GM21723 (cell line): ENCODE measurements at regions not wholly inside any gene's neighbourhood (a gene's known extent, or its start where the extent isn't known, plus 50 kb on each side); places are given as distances from the start of the nearest gene placed in this dataset.
"Not testable (repeated sequence)": the region's sequence is repeated elsewhere in the genome, so short reads cannot be mapped to it uniquely, and the experiment has no call there.

Experiments
- ATAC-seq: cut with Tn5 transposase; IDR thresholded peaks from one replicate; pipeline ENCODE4 v1.9.1; 2021; ENCODE audit warnings: mild to moderate bottlenecking, moderate library complexity; ENCODE audit not compliant: unreplicated experiment

DNA sequence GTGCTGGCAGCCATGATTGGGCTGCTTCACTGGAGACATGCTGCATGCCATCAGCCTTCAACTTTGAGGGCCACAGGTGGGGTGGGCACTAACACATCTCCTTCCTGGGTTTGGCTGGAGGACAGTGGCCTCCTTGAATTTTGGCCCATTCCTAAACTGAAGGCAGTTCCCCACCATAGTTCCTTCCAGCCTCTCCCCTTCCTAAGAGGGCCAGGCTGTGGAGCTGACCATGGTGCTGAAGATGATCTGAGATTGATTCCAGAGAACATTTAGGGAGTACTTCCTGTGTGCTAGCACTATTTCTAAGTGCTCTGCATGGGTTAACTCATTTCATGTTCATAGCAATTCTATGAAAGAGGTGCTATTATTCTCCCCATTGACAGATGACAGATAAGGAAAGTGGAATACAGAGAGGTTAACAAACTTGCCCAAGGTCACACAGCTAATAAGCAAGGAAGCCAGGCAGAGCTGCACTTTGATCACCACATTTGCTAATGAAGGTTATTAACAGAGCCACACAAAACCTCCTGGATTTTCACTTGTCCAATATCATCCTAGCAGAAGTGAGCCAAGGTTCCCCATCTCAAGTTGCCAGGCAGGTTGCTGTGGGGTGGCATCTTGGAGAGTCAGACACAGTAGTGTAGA is 175.3 kb downstream of the ZIC5 start:
- ATAC-seq, result no peak

DNA sequence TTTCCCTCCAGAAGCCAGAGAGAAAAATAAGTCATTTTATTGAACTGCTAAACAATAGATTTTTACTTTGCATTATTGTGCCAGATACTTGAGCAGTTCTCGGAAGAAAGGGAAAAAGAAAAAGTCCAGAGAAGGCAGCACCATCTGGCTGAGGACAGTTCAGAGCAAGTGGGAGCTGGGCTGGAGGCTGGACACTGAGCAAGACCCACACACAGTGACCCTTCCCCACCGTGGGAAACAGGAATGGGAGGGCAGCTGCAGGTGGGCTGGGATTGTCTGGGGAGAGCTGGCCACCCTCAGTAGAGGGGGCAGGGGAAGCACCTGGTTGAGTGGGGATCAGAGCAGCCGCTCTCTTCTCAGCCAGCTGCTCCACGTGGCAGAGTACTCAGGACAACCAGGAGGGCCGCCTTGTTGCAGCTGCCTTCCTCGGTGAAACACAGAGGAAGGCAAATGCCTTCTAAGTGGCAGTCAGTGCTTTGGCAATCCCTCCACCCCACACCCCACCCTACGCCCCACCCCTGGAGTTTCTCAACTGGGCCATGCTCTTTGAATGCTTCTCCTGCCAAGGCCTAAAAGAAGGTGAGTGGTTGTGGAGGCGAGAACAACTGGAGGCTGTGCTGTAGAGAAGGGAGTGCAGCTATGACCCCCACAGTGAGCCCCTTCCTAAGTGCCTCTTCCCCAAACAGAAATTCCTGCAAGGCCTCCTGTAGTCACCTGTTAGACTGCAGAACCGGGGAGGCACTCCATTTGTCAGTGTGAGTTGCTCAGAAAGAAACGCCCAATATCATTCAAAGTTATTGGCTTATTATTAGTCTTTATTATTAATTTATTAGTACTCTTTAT is 179.3 kb downstream of the ZIC5 start:
- ATAC-seq, result no peak

DNA sequence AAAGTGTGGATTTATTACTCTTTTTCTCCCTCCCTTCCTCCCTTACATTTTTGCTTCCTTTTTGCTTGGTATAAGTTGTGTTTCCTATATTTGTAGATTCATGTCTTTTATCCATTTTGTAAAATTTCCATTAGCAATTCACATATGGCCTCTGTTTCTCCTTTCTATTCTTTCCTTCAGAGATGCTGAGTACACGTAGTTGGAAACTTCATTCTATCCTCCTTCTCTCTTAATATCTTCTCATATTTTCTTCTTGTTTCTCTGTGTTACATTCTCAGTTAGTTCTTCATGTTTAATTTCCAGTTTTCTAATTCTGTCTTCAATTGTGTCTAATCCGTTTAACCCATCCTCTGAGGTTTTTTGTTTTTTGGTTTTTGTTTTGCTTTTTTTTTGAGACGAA is 188.9 kb downstream of the ZIC5 start:
- ATAC-seq, result no peak

GRCh38 chr13:99778500-99778899 is 193.1 kb downstream of the ZIC5 start:
- no peak for ATAC-seq

DNA sequence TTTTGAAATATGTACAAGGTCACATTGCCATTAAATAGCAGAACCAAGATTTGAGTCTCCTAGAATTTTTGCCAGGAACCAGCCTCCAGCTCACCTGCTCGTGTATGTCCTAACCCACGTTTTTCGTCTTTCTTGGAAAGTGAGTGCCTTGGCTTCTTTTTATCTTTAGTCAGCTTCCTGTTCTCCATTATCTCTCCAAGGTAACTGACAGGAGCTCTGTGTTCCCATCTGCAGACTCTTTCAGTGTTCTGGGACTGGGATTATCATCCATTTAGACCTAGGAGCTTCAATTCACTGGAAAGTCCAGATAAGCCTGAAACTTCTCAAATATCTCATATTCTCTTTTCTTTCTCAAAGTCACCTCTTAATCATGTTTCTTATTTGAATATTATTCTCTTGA is 193.7 kb downstream of the ZIC5 start:
- ATAC-seq, result no peak

DNA sequence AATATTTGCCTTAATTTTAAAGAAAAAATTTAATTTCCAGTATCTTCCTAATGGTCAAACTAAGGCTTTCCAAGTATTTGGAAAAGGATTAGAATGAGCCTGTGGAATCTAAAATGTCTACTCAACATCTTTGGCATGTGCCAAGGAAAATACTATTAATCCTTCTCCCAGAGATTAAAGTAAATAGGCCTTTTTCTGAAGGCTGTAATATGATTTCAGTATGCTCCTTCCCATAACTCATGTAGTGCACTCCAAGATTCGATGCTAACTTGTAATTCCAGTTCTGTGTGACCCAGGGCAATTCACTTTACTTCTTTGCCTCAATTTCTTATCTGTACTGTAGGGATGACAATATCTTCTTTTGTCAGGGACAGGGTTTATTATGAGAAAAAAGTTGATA is 196.9 kb downstream of the ZIC5 start:
- no peak for ATAC-seq

DNA sequence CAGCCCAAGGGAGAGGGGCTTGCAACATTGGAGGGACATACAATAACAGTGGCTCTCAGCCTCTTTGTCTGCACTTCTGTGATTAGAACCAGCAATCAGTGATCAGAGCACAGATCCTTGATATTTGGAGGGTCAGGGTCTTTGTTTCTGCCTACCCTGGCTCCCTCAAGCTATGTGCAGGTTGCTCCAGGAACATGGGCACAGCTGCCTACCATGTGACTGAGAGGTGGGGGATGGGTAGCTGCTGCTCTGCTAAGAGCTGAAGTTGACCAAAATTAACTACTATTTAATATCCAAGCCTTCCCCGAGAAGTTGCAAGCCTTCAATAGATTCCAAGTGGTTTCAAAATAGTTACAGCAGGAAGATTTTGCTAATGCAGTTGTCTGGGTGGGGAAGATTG is 202.6 kb downstream of the ZIC5 start:
- no peak for ATAC-seq

DNA sequence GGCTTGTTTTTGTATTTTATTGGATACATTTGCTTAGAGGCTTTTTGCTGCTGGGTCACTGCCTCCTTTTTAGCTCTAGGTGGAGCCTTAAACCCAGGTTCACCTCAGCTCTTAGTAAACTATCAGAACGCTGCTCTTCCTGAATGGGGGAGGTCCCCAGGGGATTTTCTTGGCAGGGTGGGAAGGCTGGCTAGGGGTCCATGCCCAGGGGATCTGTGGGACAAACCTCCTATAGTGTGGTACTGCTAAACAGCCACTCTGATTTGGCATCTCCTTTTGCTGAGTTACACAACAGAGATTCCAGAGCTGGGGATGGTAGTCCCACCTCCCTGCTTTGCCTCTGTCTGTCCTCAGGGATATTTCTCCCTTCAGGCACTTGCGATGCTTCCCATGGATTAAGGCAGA is 204.9 kb downstream of the ZIC5 start:
- ATAC-seq, result no peak

DNA sequence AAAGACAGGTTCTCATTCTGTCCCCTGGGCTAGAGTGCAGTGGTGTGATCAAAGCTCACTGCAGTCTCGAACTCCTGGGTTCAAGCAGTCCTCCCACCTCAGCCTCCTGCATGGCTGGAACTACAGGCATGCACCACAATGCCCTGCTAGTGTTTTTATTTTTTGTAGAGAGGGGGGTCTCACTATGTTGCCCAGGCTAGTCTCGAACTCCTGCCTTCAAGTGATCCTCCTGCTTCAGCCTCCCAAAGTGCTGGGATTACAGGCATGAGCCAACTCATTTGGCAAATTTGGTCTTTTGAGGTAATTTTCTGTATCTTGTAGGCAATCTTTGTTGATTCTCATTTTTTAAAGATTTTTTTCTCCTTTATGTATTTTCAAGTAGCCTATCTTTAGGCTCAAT is 205.7 kb downstream of the ZIC5 start:
- ATAC-seq, result no peak

DNA sequence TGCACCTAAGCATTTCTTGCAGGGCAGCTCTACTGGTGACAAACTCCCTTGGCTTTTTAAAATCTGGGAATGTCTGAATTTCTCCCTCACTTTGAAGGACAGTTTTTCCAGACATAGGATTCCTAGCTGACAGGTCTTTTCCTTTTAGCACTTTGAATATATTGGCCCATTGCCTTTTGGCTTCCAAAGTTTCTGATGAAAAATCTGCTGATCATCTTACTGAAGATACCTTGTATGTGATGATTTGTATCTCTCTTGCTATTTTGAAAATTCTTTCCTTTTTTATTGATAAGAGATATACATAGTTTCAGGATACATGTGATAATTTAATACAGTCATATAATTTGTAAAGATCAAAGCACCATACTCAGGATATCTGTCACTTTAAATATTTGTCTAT is 211.1 kb downstream of the ZIC5 start:
- no peak for ATAC-seq

DNA sequence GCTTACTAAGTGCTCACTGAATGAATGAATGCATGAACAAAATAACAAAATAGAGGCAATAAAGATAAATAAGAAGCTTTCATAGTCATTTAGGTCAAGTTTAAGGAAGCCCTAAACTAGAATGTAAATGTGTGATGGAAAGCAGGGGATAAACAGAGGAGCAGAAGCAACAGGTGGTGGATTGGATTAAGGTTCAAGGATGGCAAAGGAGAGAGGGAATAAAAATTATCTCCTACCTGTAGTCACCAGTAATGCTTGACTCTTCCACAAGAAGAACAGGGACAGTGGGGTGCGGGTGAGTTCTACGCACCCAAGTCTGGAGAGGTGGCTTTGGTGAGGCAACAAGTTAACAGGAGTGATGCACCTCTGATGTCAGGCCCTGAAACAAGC is 212.4 kb downstream of the ZIC5 start:
- ATAC-seq, result no peak

DNA sequence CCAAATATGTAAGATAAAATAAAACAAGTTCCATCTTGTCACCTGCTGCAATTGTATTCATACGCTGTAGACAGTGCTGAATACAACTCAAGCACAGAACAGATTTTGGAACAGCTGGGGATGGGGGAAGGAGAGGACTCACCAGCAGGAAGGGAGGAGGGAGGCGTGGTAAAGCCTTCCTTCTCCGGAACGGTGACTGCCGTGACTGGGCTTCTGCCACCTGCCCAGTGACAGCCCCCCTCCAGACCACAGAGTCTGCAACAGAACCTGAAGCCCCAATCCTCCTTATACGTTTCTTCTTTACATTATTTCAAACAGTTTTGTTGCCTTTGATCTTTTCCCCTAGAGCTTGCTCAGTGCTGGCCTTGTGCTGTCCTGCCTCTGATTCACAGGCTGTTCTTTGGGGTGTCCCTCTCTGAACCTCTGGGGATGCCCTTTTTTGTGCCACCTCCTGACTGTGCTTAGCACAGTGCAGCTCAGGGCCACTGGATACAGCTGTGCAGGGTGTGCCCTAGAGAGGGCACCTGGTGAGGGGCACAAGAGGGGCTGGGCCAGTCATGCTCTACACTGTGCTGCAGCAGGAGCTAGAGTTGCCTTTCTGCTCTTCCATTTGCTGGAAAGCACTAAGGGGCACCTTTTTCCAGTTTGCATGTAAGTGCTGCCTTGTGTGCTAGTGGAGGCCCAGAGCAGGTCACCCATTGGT is 213.0 kb downstream of the ZIC5 start:
- no peak for ATAC-seq

DNA sequence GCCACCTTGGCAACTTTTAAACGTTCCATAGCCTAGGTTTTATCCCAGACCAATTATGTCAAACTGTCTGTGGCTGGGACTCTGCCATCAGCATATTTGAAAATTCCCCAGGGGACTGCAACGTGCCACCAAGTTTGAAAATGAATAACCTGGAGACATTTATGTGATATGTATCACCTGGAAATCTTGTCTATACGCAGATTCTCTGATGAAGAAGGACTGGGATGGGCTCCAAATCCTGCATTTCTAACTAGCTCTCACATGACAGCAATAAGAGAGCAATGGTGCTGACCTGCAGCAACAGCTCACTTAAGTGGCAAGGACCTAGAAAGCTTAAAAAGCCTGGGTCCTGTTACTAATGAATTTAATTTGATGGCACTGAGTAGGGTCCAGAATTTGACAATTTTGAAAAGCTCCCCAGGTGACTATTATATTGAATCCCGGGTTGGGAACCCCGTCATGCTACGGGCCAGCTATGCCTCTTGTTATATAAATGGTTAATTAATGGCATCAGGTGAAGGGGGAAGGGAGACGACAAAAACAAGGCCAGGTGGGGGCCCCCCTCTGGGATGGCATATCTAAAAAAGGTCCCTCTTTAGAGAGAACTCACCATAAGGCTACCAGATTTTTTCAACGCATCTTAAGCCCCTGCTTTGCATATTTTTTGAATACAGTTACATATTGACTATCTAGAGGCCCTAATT is 213.7 kb downstream of the ZIC5 start:
- ATAC-seq, result no peak

- no peak for ATAC-seq
Measured at GRCh38 chr13:99756281-99756680, 215.3 kb downstream of the ZIC5 start.

DNA sequence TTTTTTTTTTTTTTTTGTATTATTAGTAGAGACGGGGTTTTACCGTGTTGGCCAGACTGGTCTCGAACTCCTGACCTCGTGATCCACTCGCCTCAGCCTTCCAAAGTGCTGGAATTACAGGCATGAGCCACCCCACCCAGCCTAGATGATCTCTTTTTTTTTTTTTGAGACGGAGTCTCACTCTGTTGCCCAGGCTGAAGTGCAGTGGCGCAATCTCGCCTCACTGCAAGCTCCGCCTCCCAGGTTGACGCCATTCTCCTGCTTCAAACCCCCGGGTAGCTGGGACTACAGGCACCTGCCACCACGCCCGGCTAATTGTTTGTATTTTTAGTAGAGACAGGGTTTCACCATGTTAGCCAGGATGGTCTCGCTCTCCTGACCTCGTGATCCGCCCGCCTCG is 216.8 kb downstream of the ZIC5 start:
- ATAC-seq, result not testable (repeated sequence)

GRCh38 chr13:99752373-99752772 is 219.2 kb downstream of the ZIC5 start:
- no peak for ATAC-seq

GRCh38 chr13:99751517-99752199 is 219.9 kb downstream of the ZIC5 start:
- no peak for ATAC-seq

GRCh38 chr13:99750951-99751350 is 220.6 kb downstream of the ZIC5 start:
- no peak for ATAC-seq

DNA sequence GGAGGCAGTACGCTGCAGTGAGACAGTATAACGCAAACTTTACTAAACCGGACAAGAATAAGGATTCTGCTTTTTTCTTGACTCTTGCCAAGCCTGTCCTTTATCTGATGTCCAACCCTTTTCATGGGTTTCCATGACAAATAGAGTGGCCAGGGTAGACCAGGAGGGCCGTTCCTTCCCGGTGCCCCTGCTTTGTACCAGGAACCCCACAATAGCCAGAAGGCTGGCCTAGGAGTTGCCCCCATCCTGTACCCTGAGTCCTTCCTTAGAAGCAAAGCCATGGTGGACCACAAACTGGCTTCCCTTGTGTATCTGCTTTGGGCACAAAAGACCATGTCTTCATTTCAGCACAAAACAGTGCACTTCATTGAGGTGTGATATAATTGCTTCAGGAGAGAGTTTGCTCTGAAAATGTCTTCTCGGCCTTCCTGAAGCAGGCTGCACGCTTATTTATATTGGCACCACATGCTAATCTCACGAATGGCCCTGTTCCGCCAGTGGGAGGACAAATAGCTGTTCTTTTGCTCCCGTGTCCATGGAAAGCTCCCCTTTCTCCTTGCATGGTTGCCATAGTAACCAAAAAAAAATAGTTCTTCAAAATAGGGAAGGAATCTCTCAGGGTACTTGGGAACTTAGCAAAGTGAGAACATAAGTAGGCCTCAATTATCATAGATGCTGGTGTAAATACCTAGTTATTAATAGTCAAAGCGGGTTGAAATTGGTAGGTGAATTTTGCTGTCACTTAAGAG is 222.1 kb downstream of the ZIC5 start:
- ATAC-seq, result no peak

DNA sequence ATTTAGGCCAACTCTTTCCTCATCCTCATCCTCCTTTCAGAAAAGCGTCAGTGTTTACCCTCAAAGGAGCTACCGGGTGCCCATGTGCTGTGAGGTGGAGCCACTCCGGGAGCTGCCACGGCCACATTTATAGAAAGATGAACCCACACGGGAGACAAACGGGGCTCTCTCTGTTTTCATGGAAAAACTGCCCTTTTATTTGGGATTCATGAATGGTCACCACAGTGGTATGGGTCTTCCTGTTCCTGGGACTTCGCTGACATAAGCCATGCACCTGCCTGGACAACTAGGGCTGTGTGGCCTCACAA is 224.2 kb downstream of the ZIC5 start:
- no peak for ATAC-seq
